ENCODE measurements at regions not wholly inside any gene's neighbourhood (a gene's known extent, or its start where the extent isn't known, plus 50 kb on each side); places are given as distances from the start of the nearest gene placed in this dataset.

- TF ChIP-seq CTCF (IDR thresholded peaks at IDR 0.05; ENCODE audit: extremely low read depth in 1 of 2, insufficient read depth in 1 of 2, low read depth in 1 of 2, low read length in 2 of 2) (no peak), EZH2 (IDR thresholded peaks at IDR 0.05; ENCODE audit: borderline replicate concordance, low read depth, low read length, severe bottlenecking) (no peak), POLR2A (IDR thresholded peaks at IDR 0.05; ENCODE audit: low read depth, low read length) (no peak), MYC (IDR thresholded peaks at IDR 0.05; ENCODE audit: low read depth, low read length) (no peak), POLR2AphosphoS5 (IDR thresholded peaks at IDR 0.05; ENCODE audit: insufficient read depth, low read depth, low read length) (no peak), FOS (IDR thresholded peaks at IDR 0.05; ENCODE audit: borderline replicate concordance, insufficient read depth, low read length) (no peak)
Measured at GRCh38 chr7:24057243-24057642, 226.7 kb upstream of the NPY start.

All from endothelial cell of umbilical vein (primary cell).